GM12874 (cell line): ENCODE measurements at regions not wholly inside any gene's neighbourhood (a gene's known extent, or its start where the extent isn't known, plus 50 kb on each side); places are given as distances from the start of the nearest gene placed in this dataset.

Source experiments
- TF ChIP-seq, protein P1 (sequence below): IDR thresholded peaks from 2 replicates; pipeline ENCODE4 v1.5.1; 2011; ENCODE audit warnings: low read depth, mild to moderate bottlenecking, control low read depth, low read length, moderate library complexity; ENCODE audit not compliant: insufficient read depth

DNA sequence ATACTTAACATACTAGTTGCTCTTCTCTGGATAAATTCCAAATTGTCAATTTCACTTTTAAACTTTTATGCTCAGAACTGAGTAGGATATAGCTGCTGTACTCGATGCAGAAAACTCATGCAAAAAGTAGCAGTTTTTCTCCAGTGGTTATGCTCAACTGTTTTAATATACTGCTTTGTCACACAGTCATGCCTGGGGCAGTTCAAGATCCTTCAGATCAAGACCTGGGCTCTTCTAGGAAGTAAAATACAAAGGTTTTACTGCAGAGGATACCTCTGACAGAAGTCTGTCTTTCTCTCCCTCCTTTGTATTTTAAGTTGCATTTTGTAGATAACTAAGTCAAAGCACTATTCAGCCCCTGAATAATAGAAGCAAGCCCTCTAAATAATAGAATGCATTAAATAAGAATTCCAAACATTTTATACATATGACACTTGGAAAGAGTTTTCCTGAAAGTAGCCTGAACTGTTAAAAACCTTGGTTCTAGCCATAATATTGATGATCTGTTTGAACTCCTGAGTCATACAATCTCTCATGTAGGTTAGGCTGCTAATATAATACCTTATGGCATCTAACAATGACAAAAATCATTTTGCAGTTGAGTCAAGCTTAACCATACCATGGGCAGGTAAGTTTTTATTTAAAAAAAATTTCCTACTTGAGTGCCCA is 183.3 kb upstream of the TRIB2 start:
- TF ChIP-seq, protein P1, sequence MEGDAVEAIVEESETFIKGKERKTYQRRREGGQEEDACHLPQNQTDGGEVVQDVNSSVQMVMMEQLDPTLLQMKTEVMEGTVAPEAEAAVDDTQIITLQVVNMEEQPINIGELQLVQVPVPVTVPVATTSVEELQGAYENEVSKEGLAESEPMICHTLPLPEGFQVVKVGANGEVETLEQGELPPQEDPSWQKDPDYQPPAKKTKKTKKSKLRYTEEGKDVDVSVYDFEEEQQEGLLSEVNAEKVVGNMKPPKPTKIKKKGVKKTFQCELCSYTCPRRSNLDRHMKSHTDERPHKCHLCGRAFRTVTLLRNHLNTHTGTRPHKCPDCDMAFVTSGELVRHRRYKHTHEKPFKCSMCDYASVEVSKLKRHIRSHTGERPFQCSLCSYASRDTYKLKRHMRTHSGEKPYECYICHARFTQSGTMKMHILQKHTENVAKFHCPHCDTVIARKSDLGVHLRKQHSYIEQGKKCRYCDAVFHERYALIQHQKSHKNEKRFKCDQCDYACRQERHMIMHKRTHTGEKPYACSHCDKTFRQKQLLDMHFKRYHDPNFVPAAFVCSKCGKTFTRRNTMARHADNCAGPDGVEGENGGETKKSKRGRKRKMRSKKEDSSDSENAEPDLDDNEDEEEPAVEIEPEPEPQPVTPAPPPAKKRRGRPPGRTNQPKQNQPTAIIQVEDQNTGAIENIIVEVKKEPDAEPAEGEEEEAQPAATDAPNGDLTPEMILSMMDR = no peak

DNA sequence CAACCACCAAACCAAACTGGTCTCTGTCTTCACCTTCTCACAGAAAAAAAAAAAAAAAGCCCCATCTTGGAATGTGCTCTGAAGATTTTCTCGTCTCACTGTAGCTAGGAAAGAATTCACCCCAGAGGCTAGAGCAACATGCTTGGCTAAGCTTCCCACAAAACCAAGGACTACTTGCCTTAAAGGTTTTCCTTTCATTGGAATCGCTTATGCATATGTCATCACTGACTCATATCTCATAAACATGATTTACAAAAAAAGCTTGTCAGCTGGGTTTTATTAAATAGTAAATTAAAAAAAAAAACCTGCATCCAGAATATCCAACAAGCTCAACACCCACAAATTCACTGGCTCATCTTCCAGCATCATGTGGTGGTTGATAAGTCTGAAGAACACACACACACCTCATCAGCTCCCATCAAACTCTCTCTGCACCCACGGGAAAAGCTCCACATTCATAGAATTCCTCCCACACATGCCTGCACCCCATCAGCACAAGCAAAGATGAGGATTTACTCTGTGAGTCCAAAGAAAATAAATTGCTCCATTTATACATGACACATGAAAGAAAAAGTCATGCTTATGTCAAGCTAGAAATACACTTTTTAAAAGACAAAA is 182.0 kb upstream of the TRIB2 start:
- TF ChIP-seq, protein P1 = no peak

DNA sequence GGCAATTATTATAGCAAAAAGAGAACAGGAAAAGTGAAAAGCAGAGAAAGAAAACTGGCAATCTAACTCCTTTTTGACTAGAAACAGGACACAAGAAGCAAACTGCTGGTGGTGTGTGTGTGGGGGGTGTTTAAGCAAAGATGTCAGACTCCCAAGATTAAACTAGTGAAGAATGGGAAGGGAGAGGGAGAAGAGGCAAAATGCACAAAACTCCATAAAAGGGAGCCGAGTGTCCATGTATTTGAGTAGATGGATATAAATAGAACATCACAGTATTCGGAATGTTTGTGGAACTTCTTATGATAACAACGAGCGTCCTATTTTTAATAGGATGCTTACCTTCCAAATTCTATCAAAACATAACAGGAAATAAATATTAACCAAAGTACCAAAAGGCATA is 179.8 kb upstream of the TRIB2 start:
- TF ChIP-seq, protein P1 = no peak

DNA sequence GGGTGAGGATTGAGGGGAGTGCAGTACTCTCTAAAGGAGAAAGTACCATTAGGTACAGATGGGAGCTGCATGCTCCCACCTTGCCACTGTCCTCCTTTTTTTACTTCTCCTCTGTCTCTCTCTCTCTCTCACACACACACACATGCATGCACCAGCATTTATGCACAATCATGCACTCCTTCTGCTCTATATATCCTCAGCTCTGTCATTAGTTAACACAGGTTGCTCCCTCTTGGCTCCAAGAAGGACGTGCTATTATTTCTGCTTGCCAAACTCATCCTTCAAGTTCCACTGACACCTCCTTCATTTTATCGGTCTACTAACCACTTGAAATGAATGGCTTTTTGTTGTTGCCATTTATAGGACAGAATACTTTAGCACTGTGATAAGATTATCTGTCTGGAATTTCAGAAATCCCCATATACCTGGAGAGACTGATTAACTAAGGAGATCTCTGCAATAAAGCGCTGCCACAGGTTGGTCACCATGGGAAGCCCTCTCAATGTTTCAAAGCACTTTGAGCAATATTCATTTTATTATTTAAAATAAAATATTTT is 178.5 kb upstream of the TRIB2 start:
- TF ChIP-seq, protein P1 = no peak

DNA sequence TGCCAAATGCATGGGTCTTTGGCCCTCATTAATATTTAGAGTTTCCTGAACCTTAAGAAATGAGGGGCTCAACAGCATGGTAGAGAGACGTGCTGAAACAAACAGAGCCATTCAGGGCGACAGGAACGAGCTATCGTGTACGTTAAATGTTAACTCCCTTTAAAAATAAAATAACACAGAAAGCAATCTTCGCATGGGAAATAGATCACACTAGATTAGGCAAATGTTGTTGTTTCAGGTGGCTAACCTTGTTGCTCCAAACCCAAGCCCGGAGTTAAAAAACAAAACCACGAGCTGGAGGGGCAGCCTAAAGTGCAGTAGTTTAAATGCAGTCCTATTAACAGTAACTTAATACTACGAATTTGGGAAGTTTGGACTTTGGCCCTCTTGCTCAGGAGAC is 177.4 kb upstream of the TRIB2 start:
- TF ChIP-seq, protein P1 = no peak

DNA sequence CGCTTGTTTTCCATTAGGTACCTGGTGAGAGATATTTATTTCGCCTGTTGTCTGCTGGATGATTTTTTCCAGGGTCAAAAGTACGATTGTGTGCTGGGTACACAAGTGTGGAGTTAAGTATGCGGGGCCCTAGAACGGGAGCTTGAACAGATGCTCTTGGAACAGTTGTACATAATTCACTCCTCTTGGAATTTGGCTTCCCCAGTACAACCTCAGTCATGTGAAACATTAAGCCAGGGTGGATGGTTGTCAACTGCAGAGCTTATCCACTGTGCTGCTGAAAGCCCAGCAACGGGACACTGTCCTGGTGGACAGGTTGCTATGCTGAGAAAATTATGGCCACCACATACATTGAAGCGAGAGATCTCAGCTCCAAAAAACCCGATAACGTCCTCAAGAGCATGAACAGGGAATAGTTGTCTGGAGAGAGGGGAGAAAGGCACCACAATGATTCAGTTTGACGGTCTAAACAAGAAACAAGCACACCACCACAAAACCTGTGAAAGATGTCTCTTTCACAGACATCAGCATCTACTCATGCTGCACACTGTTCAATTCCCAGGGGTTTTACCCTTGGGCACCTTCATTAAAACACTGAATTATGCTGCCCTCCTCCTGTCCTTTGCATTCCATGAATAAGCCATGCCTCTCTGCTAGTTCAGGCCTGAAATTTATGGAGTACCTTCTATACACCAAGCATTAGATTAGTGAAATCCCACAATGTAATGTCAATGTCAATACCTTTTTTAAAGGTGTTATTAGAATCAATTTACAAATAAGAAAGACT is 176.8 kb upstream of the TRIB2 start:
- TF ChIP-seq, protein P1 = no peak

DNA sequence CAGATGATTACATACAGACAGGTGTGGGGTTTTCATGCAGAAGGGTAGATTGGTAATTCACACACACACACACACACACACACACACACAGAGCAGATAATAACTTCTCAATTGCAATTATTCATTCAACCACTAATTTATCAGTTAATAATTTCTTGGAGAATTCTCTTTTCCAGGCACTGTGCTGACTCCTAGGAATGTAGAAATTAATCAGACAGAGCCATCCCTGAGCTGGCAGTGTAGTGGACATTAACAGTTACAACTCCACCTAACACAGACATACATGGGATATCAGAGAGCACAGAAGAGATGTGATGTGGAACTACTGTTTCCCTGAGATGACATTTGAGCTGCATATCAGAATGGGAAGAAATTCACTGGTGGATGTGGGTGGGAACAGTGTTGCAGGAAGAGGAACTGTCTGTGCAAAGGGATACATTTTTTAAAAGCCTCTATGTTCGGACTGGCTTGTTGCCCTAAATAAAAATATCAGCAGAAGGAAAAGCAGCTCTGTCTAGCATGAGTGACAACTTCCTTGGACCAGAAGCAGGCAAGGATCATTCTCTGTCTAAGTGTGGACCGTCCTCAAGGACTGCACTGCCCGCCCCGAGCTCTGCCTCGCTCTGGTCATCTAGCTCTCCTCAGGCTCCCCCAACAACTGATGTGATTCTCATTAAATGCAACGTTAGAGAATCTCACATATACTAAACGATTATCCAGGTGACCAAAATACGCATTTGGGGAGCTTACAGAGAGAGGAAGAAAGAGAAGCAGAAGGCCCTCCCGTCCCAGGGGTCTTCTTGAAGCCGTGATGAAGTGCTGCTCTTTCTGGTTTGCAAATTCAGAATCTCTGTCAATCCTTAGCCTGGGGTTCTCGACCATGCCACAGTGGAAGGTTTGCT is 173.4 kb upstream of the TRIB2 start:
- TF ChIP-seq, protein P1 = no peak
